Fibroblast of skin of left biceps (primary cell): ENCODE measurements at regions not wholly inside any gene's neighbourhood (a gene's known extent, or its start where the extent isn't known, plus 50 kb on each side); places are given as distances from the start of the nearest gene placed in this dataset.
"Not testable (repeated sequence)": the region's sequence is repeated elsewhere in the genome, so short reads cannot be mapped to it uniquely, and the experiment has no call there.

Experiments used
- DNase-seq, 2 experiments: peaks; one replicate each; pipeline ENCODE4 v3.0.0-alpha.2; 2013; ENCODE audit warnings: low read depth in 2 of 2

- DNase-seq = no peak
Measured at GRCh38 chr22:33142282-33143055, 84.3 kb upstream of the SYN3 start.

GRCh38 chr22:33139937-33140336 lies 81.8 kb upstream of the SYN3 start:
- no peak for DNase-seq

GRCh38 chr22:33138333-33138732 lies 80.2 kb upstream of the SYN3 start:
- not testable (repeated sequence) for DNase-seq

GRCh38 chr22:33130473-33130872 lies 72.3 kb upstream of the SYN3 start:
- DNase-seq = no peak

GRCh38 chr22:33129621-33130020 lies 71.4 kb upstream of the SYN3 start:
- no peak for DNase-seq

- DNase-seq = no peak
Measured at GRCh38 chr22:33126881-33127280, 68.7 kb upstream of the SYN3 start.

GRCh38 chr22:33124471-33124870 lies 66.3 kb upstream of the SYN3 start:
- DNase-seq = no peak

GRCh38 chr22:33122439-33122838 lies 64.3 kb upstream of the SYN3 start:
- peak in 1 of 2 experiments; percentile 6 for DNase-seq

GRCh38 chr22:33119044-33119443 lies 60.9 kb upstream of the SYN3 start:
- no peak for DNase-seq

- no peak for DNase-seq
Measured at GRCh38 chr22:33117821-33118220, 59.6 kb upstream of the SYN3 start.

- DNase-seq = no peak
Measured at GRCh38 chr22:33116841-33117547, 58.8 kb upstream of the SYN3 start.

- no peak for DNase-seq
Measured at GRCh38 chr22:33114565-33114964, 56.4 kb upstream of the SYN3 start.

GRCh38 chr22:33112580-33112979 lies 54.4 kb upstream of the SYN3 start:
- no peak for DNase-seq

GRCh38 chr22:33111491-33111890 lies 53.3 kb upstream of the SYN3 start:
- DNase-seq = no peak

GRCh38 chr22:33110562-33111163 lies 52.5 kb upstream of the SYN3 start:
- DNase-seq = no peak

GRCh38 chr22:33109514-33110430 lies 51.6 kb upstream of the SYN3 start:
- no peak for DNase-seq

GRCh38 chr22:33108037-33108436 lies 49.9 kb upstream of the SYN3 start:
- DNase-seq = no peak
